ENCODE measurements at regions not wholly inside any gene's neighbourhood (a gene's known extent, or its start where the extent isn't known, plus 50 kb on each side); places are given as distances from the start of the nearest gene placed in this dataset.

DNA sequence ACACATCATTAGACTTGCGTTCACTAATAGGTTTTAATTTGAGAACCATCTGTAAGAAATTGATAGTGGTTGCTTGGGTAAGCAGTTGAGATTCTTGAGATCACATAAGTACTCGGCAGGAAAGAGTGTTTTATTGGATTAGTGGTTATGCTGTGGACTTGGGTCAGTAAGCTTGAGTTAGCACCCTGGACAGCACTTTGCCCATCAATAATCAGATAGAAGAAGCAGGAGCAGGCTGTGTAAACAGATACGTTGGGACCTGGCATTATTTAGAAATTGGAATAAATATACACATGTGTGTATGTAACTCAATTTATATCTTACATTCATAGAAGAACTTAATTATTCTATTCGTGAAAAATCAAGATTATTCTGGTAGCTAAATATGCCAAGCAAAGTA is 357.5 kb upstream of the SMIM31 start:
- intact Hi-C loops (cut with DNase I), result no loop called here
- H3K27me3 ChIP-seq (ENCODE audit: control insufficient read depth, insufficient read depth, low read length), result no peaks in the 10 kb centered on the region
- TF ChIP-seq CTCF (IDR thresholded peaks at IDR 0.05; ENCODE audit: borderline replicate concordance, extremely low read depth, insufficient read depth), result no peak
- H3K4me3 ChIP-seq (ENCODE audit: low read length in 3 of 3), result no peak overlapping the region
- DNase-seq (peak in 2 of 5 donors; percentile 5 to 15), FAIRE-seq (no peak)
- H3K9ac ChIP-seq (ENCODE audit: low read length in 3 of 3), result no peak overlapping the region
- H3K9me3 ChIP-seq (ENCODE audit: control insufficient read depth in 2 of 3, insufficient read depth in 1 of 3, low read length in 3 of 3), result no peaks in the 10 kb centered on the region
- H3K27ac ChIP-seq (ENCODE audit: low read depth in 2 of 2, low read length in 2 of 2), result no peak overlapping the region
- no peaks in the 10 kb centered on the region for H3K4me1 ChIP-seq (ENCODE audit: control insufficient read depth in 2 of 3, insufficient read depth in 2 of 3, low read depth in 1 of 3, low read length in 3 of 3)
- H3K36me3 ChIP-seq (ENCODE audit: control insufficient read depth in 2 of 3, insufficient read depth in 3 of 3, low read length in 3 of 3), result no peaks in the 10 kb centered on the region

DNA sequence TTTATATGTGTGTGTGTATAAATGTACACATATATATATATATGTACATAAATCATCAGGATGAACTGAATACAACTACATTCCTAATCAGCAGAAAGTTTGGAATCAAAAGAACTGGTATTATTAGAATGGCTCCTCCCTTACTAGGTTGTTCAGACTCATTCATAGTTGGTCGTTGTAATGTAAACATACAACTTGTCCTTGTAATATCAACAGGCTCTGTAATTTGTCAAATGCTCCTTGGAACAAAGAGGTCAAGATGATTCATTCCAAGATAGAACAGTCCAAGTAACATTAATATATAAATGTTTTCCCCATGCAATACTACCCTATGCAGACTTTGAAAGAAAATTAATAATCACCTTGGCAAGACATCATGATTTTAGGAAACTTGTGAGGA is 351.4 kb upstream of the SMIM31 start:
- Histone ChIP-seq H3K4me3 (ENCODE audit: low read length in 3 of 3) (no peak overlapping the region), H3K9ac (ENCODE audit: low read length in 3 of 3) (no peak overlapping the region), H3K27me3 (ENCODE audit: control insufficient read depth, insufficient read depth, low read length) (no peaks in the 10 kb centered on the region), H3K27ac (ENCODE audit: low read depth in 2 of 2, low read length in 2 of 2) (no peak overlapping the region), H3K9me3 (ENCODE audit: control insufficient read depth in 2 of 3, insufficient read depth in 1 of 3, low read length in 3 of 3) (no peaks in the 10 kb centered on the region), H3K36me3 (ENCODE audit: control insufficient read depth in 2 of 3, insufficient read depth in 3 of 3, low read length in 3 of 3) (no peaks in the 10 kb centered on the region), H3K4me1 (ENCODE audit: control insufficient read depth in 2 of 3, insufficient read depth in 2 of 3, low read depth in 1 of 3, low read length in 3 of 3) (no peaks in the 10 kb centered on the region)
- DNase-seq (no peak), FAIRE-seq (no peak)
- intact Hi-C loops (cut with DNase I), result no loop called here
- no peak for TF ChIP-seq CTCF (IDR thresholded peaks at IDR 0.05; ENCODE audit: borderline replicate concordance, extremely low read depth, insufficient read depth)

GRCh38 chr4:164405774-164406173 is 348.2 kb upstream of the SMIM31 start:
- Histone ChIP-seq H3K27me3 (ENCODE audit: control insufficient read depth, insufficient read depth, low read length) (no peaks in the 10 kb centered on the region), H3K9ac (ENCODE audit: low read length in 3 of 3) (no peak overlapping the region), H3K9me3 (ENCODE audit: control insufficient read depth in 2 of 3, insufficient read depth in 1 of 3, low read length in 3 of 3) (no peaks in the 10 kb centered on the region), H3K4me3 (ENCODE audit: low read length in 3 of 3) (no peak overlapping the region), H3K36me3 (ENCODE audit: control insufficient read depth in 2 of 3, insufficient read depth in 3 of 3, low read length in 3 of 3) (no peaks in the 10 kb centered on the region), H3K4me1 (ENCODE audit: control insufficient read depth in 2 of 3, insufficient read depth in 2 of 3, low read depth in 1 of 3, low read length in 3 of 3) (no peaks in the 10 kb centered on the region), H3K27ac (ENCODE audit: low read depth in 2 of 2, low read length in 2 of 2) (no peak overlapping the region)
- DNase-seq (no peak), FAIRE-seq (no peak)
- TF ChIP-seq CTCF (IDR thresholded peaks at IDR 0.05; ENCODE audit: borderline replicate concordance, extremely low read depth, insufficient read depth), result no peak
- intact Hi-C loops (cut with DNase I), result no loop called here

DNA sequence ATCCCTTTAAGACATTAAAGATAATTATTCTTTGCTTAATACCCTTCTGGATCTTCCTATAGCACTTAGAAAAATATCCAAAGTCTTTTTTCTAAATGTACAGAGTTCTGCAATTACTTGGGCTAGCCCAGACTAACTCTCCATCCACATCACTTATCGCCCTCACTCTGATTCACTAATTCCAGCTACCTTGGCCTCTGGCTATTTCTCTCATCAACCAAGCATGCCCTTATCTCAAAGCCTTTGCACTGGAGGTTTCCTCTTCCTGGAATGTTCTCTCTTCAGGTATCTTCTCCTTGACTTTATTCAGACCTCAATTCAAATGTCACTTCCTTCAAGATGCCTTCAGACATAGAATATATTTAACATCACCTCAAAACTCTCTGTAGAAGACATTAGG is 345.1 kb upstream of the SMIM31 start:
- H3K36me3 ChIP-seq (ENCODE audit: control insufficient read depth in 2 of 3, insufficient read depth in 3 of 3, low read length in 3 of 3), result no peaks in the 10 kb centered on the region
- DNase-seq (no peak), FAIRE-seq (no peak)
- H3K4me1 ChIP-seq (ENCODE audit: control insufficient read depth in 2 of 3, insufficient read depth in 2 of 3, low read depth in 1 of 3, low read length in 3 of 3), result no peaks in the 10 kb centered on the region
- no peaks in the 10 kb centered on the region for H3K9me3 ChIP-seq (ENCODE audit: control insufficient read depth in 2 of 3, insufficient read depth in 1 of 3, low read length in 3 of 3)
- H3K9ac ChIP-seq (ENCODE audit: low read length in 3 of 3), result no peak overlapping the region
- no peak for TF ChIP-seq CTCF (IDR thresholded peaks at IDR 0.05; ENCODE audit: borderline replicate concordance, extremely low read depth, insufficient read depth)
- intact Hi-C loops (cut with DNase I), result no loop called here
- no peaks in the 10 kb centered on the region for H3K27me3 ChIP-seq (ENCODE audit: control insufficient read depth, insufficient read depth, low read length)
- H3K4me3 ChIP-seq (ENCODE audit: low read length in 3 of 3), result no peak overlapping the region
- no peak overlapping the region for H3K27ac ChIP-seq (ENCODE audit: low read depth in 2 of 2, low read length in 2 of 2)
